Tibial nerve (tissue), 3 donors: ENCODE measurements at regions not wholly inside any gene's neighbourhood (a gene's known extent, or its start where the extent isn't known, plus 50 kb on each side); places are given as distances from the start of the nearest gene placed in this dataset.

Experiments used
- POLR2A ChIP-seq, 2 donors: fragments of 450-650 bp; IDR thresholded peaks; one replicate each; pipeline ENCODE4 v1.6.1; 2017; ENCODE audit warnings: antibody characterized with exemption in 2 of 2, mild to moderate bottlenecking in 2 of 2, moderate library complexity in 2 of 2
- TF ChIP-seq, protein P1 (sequence below), 5 experiments: fragments of 200-600 bp in 3 of 5; fragments of 450-650 bp in 2 of 5; sonication (generic) in 3 of 5; IDR thresholded peaks; one replicate each; pipeline ENCODE4 v1.5.1; 2016 to 2019; ENCODE audit warnings: antibody characterized with exemption in 5 of 5, mild to moderate bottlenecking in 3 of 5, moderate library complexity in 2 of 5

DNA sequence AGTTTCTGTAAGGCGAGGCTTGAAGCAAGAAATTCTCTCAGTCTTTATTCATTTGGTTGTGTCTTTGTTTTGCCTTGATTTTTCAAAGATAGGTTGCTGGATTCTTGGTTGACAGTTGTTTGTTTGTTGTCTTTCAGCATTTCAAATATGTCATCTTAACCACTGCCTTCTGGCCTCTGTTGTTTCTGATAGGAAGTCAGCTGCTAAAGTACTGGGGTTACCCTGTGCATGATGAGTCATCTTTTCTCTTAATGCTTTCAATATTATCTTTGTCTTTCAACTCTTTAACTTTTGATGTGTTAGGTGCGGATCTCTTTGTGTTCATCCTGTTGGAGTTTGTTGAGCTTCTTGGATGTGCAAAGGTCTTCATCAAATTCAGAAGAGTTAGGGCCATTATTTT is 1571.3 kb downstream of the MAT2B start:
- TF ChIP-seq, protein P1, sequence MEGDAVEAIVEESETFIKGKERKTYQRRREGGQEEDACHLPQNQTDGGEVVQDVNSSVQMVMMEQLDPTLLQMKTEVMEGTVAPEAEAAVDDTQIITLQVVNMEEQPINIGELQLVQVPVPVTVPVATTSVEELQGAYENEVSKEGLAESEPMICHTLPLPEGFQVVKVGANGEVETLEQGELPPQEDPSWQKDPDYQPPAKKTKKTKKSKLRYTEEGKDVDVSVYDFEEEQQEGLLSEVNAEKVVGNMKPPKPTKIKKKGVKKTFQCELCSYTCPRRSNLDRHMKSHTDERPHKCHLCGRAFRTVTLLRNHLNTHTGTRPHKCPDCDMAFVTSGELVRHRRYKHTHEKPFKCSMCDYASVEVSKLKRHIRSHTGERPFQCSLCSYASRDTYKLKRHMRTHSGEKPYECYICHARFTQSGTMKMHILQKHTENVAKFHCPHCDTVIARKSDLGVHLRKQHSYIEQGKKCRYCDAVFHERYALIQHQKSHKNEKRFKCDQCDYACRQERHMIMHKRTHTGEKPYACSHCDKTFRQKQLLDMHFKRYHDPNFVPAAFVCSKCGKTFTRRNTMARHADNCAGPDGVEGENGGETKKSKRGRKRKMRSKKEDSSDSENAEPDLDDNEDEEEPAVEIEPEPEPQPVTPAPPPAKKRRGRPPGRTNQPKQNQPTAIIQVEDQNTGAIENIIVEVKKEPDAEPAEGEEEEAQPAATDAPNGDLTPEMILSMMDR (IDR thresholded peaks at IDR 0.05), result no peak
- TF ChIP-seq POLR2A (IDR thresholded peaks at IDR 0.05), result no peak
